ENCODE measurements at regions not wholly inside any gene's neighbourhood (a gene's known extent, or its start where the extent isn't known, plus 50 kb on each side); places are given as distances from the start of the nearest gene placed in this dataset.

DNA sequence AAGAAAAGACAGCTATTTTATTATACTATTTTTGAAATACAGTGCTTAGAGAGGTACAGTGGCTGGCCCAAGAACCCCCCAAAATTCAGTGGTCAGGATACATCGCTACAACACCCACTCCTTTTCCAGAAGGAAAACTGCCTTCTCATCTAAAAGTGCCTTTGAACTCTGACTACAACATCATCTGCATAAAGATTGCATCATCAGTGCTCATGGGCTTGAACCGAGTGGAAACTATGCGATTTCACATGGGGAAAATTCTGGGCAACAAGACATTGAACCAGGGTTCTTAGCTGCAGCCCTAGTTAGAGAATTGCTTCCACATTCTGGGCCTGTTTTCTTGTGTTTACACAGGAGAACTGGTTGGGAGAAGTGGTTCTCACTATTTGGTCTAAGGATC is 294.6 kb upstream of the SLC14A2 start:
- H3K36me3 ChIP-seq (replicated peaks in 1 of 2; ENCODE audit: control insufficient read depth in 1 of 2, insufficient read depth in 2 of 2, low read length in 2 of 2) = no peaks in the 10 kb centered on the region
- no peak overlapping the region for H3K4me2 ChIP-seq (replicated peaks; ENCODE audit: extremely low read depth, low read length, poor library complexity, severe bottlenecking)
- no peaks in the 10 kb centered on the region for H3K27me3 ChIP-seq (ENCODE audit: control insufficient read depth in 2 of 2, insufficient read depth in 2 of 2, low read length in 2 of 2)
- no peaks in the 10 kb centered on the region for H3K36me3 Mint-ChIP-seq
- no peak overlapping the region for H3K27ac ChIP-seq (ENCODE audit: low read depth in 1 of 2, low read length in 2 of 2)
- H3K4me1 Mint-ChIP-seq = no peaks in the 10 kb centered on the region
- H3K9me3 ChIP-seq (replicated peaks in 1 of 2; ENCODE audit: control insufficient read depth in 1 of 2, insufficient read depth in 1 of 2, low read length in 2 of 2) = no peaks in the 10 kb centered on the region
- intact Hi-C loops (cut with micrococcal nuclease) = no loop called here
- no peaks in the 10 kb centered on the region for H4K20me1 ChIP-seq (ENCODE audit: insufficient read depth, low read length)
- no peaks in the 10 kb centered on the region for H3K9me3 Mint-ChIP-seq
- H3K27me3 Mint-ChIP-seq (ENCODE audit: low read depth in 3 of 3) = peaks cover 0 to 1% (median 0%) of the 10 kb centered on the region in 3 donors
- no peak overlapping the region for H3K9ac ChIP-seq (ENCODE audit: insufficient read depth, low read length, poor library complexity, severe bottlenecking)
- no peak overlapping the region for H3K4me3 Mint-ChIP-seq
- no peak overlapping the region for H3K4me3 ChIP-seq (replicated peaks in 1 of 3; ENCODE audit: low read depth in 2 of 3, low read length in 3 of 3)
- H3K27ac Mint-ChIP-seq = no peak overlapping the region
- DNase-seq = no peak
- WGBS (ENCODE audit: insufficient coverage) = 49% methylated on average over 3 of the region's 3 CpGs
- H2AFZ ChIP-seq (ENCODE audit: insufficient read depth, low read depth, low read length, poor library complexity, severe bottlenecking) = no peak overlapping the region
- TF ChIP-seq, protein P1, sequence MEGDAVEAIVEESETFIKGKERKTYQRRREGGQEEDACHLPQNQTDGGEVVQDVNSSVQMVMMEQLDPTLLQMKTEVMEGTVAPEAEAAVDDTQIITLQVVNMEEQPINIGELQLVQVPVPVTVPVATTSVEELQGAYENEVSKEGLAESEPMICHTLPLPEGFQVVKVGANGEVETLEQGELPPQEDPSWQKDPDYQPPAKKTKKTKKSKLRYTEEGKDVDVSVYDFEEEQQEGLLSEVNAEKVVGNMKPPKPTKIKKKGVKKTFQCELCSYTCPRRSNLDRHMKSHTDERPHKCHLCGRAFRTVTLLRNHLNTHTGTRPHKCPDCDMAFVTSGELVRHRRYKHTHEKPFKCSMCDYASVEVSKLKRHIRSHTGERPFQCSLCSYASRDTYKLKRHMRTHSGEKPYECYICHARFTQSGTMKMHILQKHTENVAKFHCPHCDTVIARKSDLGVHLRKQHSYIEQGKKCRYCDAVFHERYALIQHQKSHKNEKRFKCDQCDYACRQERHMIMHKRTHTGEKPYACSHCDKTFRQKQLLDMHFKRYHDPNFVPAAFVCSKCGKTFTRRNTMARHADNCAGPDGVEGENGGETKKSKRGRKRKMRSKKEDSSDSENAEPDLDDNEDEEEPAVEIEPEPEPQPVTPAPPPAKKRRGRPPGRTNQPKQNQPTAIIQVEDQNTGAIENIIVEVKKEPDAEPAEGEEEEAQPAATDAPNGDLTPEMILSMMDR (IDR thresholded peaks at IDR 0.05) = no peak
- H3K4me1 ChIP-seq (ENCODE audit: control insufficient read depth in 1 of 2, insufficient read depth in 2 of 2, low read length in 2 of 2) = no peaks in the 10 kb centered on the region
- no peaks in the 10 kb centered on the region for H3K79me2 ChIP-seq (ENCODE audit: insufficient read depth, low read length)

DNA sequence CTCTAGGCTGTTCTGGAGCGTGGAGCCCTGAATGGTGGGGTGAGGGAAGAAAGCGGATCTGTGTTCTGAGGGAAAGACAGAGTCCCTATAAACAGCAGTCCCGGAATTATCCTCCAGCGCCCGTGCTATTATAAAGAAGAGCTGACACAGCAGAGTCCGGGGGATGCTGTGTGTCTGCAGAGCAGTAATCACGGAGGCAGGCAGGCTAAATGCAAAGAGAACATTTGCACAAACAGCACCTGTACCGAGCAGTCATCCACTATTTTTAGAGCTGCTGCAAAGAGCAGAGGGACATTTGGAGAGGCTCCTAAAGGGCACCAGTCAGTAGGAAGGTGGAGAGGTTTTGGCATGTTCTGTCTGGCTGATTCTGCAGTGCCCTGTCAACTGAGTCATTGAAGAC is 293.8 kb upstream of the SLC14A2 start:
- Histone ChIP-seq H3K36me3 (replicated peaks in 1 of 2; ENCODE audit: control insufficient read depth in 1 of 2, insufficient read depth in 2 of 2, low read length in 2 of 2) (no peaks in the 10 kb centered on the region), H3K27ac (ENCODE audit: low read depth in 1 of 2, low read length in 2 of 2) (no peak overlapping the region), H3K4me3 (replicated peaks in 1 of 3; ENCODE audit: low read depth in 2 of 3, low read length in 3 of 3) (no peak overlapping the region), H3K79me2 (ENCODE audit: insufficient read depth, low read length) (no peaks in the 10 kb centered on the region), H3K4me2 (replicated peaks; ENCODE audit: extremely low read depth, low read length, poor library complexity, severe bottlenecking) (no peak overlapping the region), H2AFZ (ENCODE audit: insufficient read depth, low read depth, low read length, poor library complexity, severe bottlenecking) (no peak overlapping the region), H3K9me3 (replicated peaks in 1 of 2; ENCODE audit: control insufficient read depth in 1 of 2, insufficient read depth in 1 of 2, low read length in 2 of 2) (no peaks in the 10 kb centered on the region), H4K20me1 (ENCODE audit: insufficient read depth, low read length) (no peaks in the 10 kb centered on the region), H3K9ac (ENCODE audit: insufficient read depth, low read length, poor library complexity, severe bottlenecking) (no peak overlapping the region), H3K4me1 (ENCODE audit: control insufficient read depth in 1 of 2, insufficient read depth in 2 of 2, low read length in 2 of 2) (no peaks in the 10 kb centered on the region), H3K27me3 (ENCODE audit: control insufficient read depth in 2 of 2, insufficient read depth in 2 of 2, low read length in 2 of 2) (no peaks in the 10 kb centered on the region)
- no peak overlapping the region for H3K27ac Mint-ChIP-seq
- H3K4me3 Mint-ChIP-seq = no peak overlapping the region
- 96% methylated on average over 8 of the region's 8 CpGs for WGBS (ENCODE audit: insufficient coverage)
- H3K27me3 Mint-ChIP-seq (ENCODE audit: low read depth in 3 of 3) = peaks cover 0 to 1% (median 0%) of the 10 kb centered on the region in 3 donors
- H3K9me3 Mint-ChIP-seq = no peaks in the 10 kb centered on the region
- TF ChIP-seq, protein P1 (IDR thresholded peaks at IDR 0.05) = no peak
- DNase-seq = no peak
- no peaks in the 10 kb centered on the region for H3K36me3 Mint-ChIP-seq
- no peaks in the 10 kb centered on the region for H3K4me1 Mint-ChIP-seq
- intact Hi-C loops (cut with micrococcal nuclease) = no loop called here
